H9 (cell line): ENCODE measurements at regions not wholly inside any gene's neighbourhood (a gene's known extent, or its start where the extent isn't known, plus 50 kb on each side); places are given as distances from the start of the nearest gene placed in this dataset.

Experiments used
- DNase-seq: peaks from one replicate; pipeline ENCODE4 v3.0.0-alpha.2; 2017
- H2AFZ ChIP-seq: one replicate; pipeline ENCODE4 v1.6.1; 2013; ENCODE audit warnings: mild to moderate bottlenecking, low read length, control low read depth, moderate library complexity
- H2AK5ac ChIP-seq: 2 replicates; pipeline ENCODE4 v1.6.1; 2013; ENCODE audit warnings: low read length, control low read depth, mixed read lengths; ENCODE audit not compliant: insufficient read length
- H2BK120ac ChIP-seq: one replicate; pipeline ENCODE4 v1.6.1; 2013; ENCODE audit warnings: low read depth, mild to moderate bottlenecking, low read length, control low read depth, inconsistent platforms; ENCODE audit not compliant: poor library complexity, severe bottlenecking
- H2BK12ac ChIP-seq: 2 replicates; pipeline ENCODE4 v1.6.1; 2013; ENCODE audit warnings: low read length, control low read depth, mixed read lengths, low read depth; ENCODE audit not compliant: insufficient read length
- H2BK15ac ChIP-seq: 2 replicates; pipeline ENCODE4 v1.6.1; 2013; ENCODE audit warnings: low read depth, low read length, control low read depth
- H2BK20ac ChIP-seq: one replicate; pipeline ENCODE4 v1.6.1; 2013; ENCODE audit warnings: low read depth, mild to moderate bottlenecking, low read length, control low read depth, inconsistent platforms; ENCODE audit not compliant: poor library complexity, severe bottlenecking
- H2BK5ac ChIP-seq: 2 replicates; pipeline ENCODE4 v1.6.1; 2013; ENCODE audit warnings: low read length, control low read depth, mixed read lengths; ENCODE audit not compliant: insufficient read length
- H3K14ac ChIP-seq: 2 replicates; pipeline ENCODE4 v1.6.1; 2013; ENCODE audit warnings: low read length, control low read depth; ENCODE audit not compliant: insufficient read depth
- H3K18ac ChIP-seq: 2 replicates; pipeline ENCODE4 v1.6.1; 2013; ENCODE audit warnings: low read depth, mild to moderate bottlenecking, mixed read lengths, low read length, control low read depth; ENCODE audit not compliant: insufficient read length
- H3K23ac ChIP-seq: 2 replicates; pipeline ENCODE4 v1.6.1; 2013; ENCODE audit warnings: low read length, control low read depth, mixed read lengths, low read depth; ENCODE audit not compliant: insufficient read length
- H3K23me2 ChIP-seq: 2 replicates; pipeline ENCODE4 v1.6.1; 2013; ENCODE audit warnings: low read depth, mild to moderate bottlenecking, mixed read lengths, low read length, control low read depth; ENCODE audit not compliant: insufficient read length, poor library complexity, severe bottlenecking
- H3K27ac ChIP-seq: 2 replicates; pipeline ENCODE4 v1.5.1; 2013; ENCODE audit warnings: low read length, control low read depth, mixed read lengths, low read depth; ENCODE audit not compliant: insufficient read length
- H3K27me3 ChIP-seq: 2 replicates; pipeline ENCODE4 v1.6.1; 2013; ENCODE audit warnings: low read length, control low read depth, inconsistent platforms; ENCODE audit not compliant: insufficient read depth
- H3K4ac ChIP-seq: 2 replicates; pipeline ENCODE4 v1.6.1; 2013; ENCODE audit warnings: low read depth, mild to moderate bottlenecking, control low read depth, inconsistent platforms, low read length, moderate library complexity
- H3K4me1 ChIP-seq: 2 replicates; pipeline ENCODE4 v1.6.1; 2013; ENCODE audit warnings: low read length, control low read depth, inconsistent platforms; ENCODE audit not compliant: insufficient read depth
- H3K4me2 ChIP-seq: 2 replicates; pipeline ENCODE4 v1.6.1; 2013; ENCODE audit warnings: low read length, control low read depth, mixed read lengths; ENCODE audit not compliant: insufficient read length, insufficient read depth
- H3K56ac ChIP-seq: 2 replicates; pipeline ENCODE4 v1.6.1; 2013; ENCODE audit warnings: low read depth, mild to moderate bottlenecking, mixed read lengths, low read length, control low read depth; ENCODE audit not compliant: insufficient read length
- H3K79me1 ChIP-seq: 2 replicates; pipeline ENCODE4 v1.6.1; 2013; ENCODE audit warnings: low read depth, mild to moderate bottlenecking, moderate library complexity, low read length, control low read depth, inconsistent platforms; ENCODE audit not compliant: insufficient read depth, poor library complexity, severe bottlenecking
- H3K79me2 ChIP-seq: 2 replicates; pipeline ENCODE4 v1.6.1; 2013; ENCODE audit warnings: low read length, control low read depth, inconsistent platforms; ENCODE audit not compliant: insufficient read depth
- H3K9ac ChIP-seq: 2 replicates; pipeline ENCODE4 v1.6.1; 2013; ENCODE audit warnings: low read length, control low read depth, mixed read lengths; ENCODE audit not compliant: insufficient read length; ENCODE audit errors: extremely low read depth
- H3K9me3 ChIP-seq: one replicate; pipeline ENCODE4 v1.6.1; 2013; ENCODE audit warnings: low read depth, low read length, inconsistent platforms; ENCODE audit not compliant: control insufficient read depth
- H3T11ph ChIP-seq: one replicate; pipeline ENCODE4 v1.6.1; 2013; ENCODE audit warnings: mild to moderate bottlenecking, low read length, control low read depth, inconsistent platforms
- H4K20me1 ChIP-seq: one replicate; pipeline ENCODE4 v1.6.1; 2013; ENCODE audit not compliant: control insufficient read depth, insufficient read length, insufficient read depth
- H4K5ac ChIP-seq: 2 replicates; pipeline ENCODE4 v1.6.1; 2013; ENCODE audit warnings: low read depth, mild to moderate bottlenecking, mixed read lengths, low read length, control low read depth; ENCODE audit not compliant: insufficient read length
- H4K8ac ChIP-seq: replicated peaks from 2 replicates; pipeline ENCODE4 v1.6.1; 2013; ENCODE audit warnings: low read length, control low read depth, mixed read lengths, low read depth; ENCODE audit not compliant: insufficient read length
- H4K91ac ChIP-seq: 2 replicates; pipeline ENCODE4 v1.6.1; 2013; ENCODE audit warnings: low read depth, mild to moderate bottlenecking, moderate library complexity, mixed read lengths, low read length, control low read depth; ENCODE audit not compliant: insufficient read length
- H3K27ac Mint-ChIP-seq, 3 experiments: 2 replicates in 2 of 3; 3 replicates in 1 of 3; pipeline ENCODE4 v1.8.0; 2020 to 2021; ENCODE audit warnings: mixed read lengths in 3 of 3, mild to moderate bottlenecking in 1 of 3, moderate library complexity in 1 of 3
- H3K27me3 Mint-ChIP-seq: 2 replicates; pipeline ENCODE4 v1.8.0; 2021; ENCODE audit warnings: low read depth, mild to moderate bottlenecking, moderate library complexity, mixed read lengths
- H3K36me3 Mint-ChIP-seq, 3 experiments: 2 replicates in 2 of 3; 3 replicates in 1 of 3; pipeline ENCODE4 v1.8.0; 2020 to 2021; ENCODE audit warnings: low read depth in 3 of 3, mixed read lengths in 3 of 3; ENCODE audit not compliant: insufficient read depth in 1 of 3
- H3K4me1 Mint-ChIP-seq, 2 experiments: 2 replicates each; pipeline ENCODE4 v1.8.0; 2020; ENCODE audit warnings: mixed read lengths in 2 of 2
- H3K4me3 Mint-ChIP-seq, 2 experiments: 2 replicates in 1 of 2; 3 replicates in 1 of 2; pipeline ENCODE4 v1.8.0; 2020 to 2021; ENCODE audit warnings: mild to moderate bottlenecking in 2 of 2, mixed read lengths in 2 of 2, moderate library complexity in 1 of 2
- H3K9me3 Mint-ChIP-seq, 2 experiments: 2 replicates in 1 of 2; 3 replicates in 1 of 2; pipeline ENCODE4 v1.8.0; 2020; ENCODE audit warnings: mild to moderate bottlenecking in 2 of 2, mixed read lengths in 2 of 2, moderate library complexity in 1 of 2
- TF ChIP-seq, protein P1 (sequence below): fragments of 200-600 bp; sonication (generic); conservative IDR thresholded peaks from 3 replicates; pipeline ENCODE4 v1.8.0; 2021; ENCODE audit warnings: antibody characterized with exemption, mild to moderate bottlenecking

DNA sequence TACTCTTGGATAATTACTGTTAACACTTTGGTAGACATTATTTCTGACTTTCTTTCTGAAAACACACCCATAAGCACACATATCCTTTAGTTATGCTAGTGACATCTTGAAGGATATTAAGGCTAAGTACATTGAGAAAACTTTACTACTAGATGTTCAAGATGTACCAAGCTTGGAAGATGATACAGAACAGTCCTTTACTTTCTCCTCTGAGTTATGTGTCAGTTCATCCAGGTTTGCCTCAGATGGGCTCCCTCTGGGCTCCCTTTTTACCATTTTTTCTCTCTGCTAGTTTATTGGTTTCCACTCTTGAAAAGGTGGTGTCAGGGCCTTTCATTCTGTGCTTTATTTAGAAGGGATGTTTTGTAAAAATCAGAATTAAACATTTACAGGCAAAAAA, 172.3 kb downstream of the S1PR1 start:
- H2BK15ac ChIP-seq = no peak overlapping the region
- H2BK5ac ChIP-seq = no peak overlapping the region
- no peak overlapping the region for H2BK120ac ChIP-seq
- H3K14ac ChIP-seq = no peak overlapping the region
- no peak overlapping the region for H3K27ac Mint-ChIP-seq
- no peak overlapping the region for H3K56ac ChIP-seq
- no peak overlapping the region for H3K9ac ChIP-seq
- H4K5ac ChIP-seq = no peak overlapping the region
- TF ChIP-seq, protein P1, sequence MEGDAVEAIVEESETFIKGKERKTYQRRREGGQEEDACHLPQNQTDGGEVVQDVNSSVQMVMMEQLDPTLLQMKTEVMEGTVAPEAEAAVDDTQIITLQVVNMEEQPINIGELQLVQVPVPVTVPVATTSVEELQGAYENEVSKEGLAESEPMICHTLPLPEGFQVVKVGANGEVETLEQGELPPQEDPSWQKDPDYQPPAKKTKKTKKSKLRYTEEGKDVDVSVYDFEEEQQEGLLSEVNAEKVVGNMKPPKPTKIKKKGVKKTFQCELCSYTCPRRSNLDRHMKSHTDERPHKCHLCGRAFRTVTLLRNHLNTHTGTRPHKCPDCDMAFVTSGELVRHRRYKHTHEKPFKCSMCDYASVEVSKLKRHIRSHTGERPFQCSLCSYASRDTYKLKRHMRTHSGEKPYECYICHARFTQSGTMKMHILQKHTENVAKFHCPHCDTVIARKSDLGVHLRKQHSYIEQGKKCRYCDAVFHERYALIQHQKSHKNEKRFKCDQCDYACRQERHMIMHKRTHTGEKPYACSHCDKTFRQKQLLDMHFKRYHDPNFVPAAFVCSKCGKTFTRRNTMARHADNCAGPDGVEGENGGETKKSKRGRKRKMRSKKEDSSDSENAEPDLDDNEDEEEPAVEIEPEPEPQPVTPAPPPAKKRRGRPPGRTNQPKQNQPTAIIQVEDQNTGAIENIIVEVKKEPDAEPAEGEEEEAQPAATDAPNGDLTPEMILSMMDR = no peak
- no peak for DNase-seq
- H3T11ph ChIP-seq = no peak overlapping the region
- H3K23ac ChIP-seq = no peak overlapping the region
- no peak overlapping the region for H2BK20ac ChIP-seq
- no peaks in the 10 kb centered on the region for H3K27me3 Mint-ChIP-seq
- no peaks in the 10 kb centered on the region for H3K36me3 Mint-ChIP-seq
- no peak overlapping the region for H3K4me2 ChIP-seq
- H3K79me2 ChIP-seq = no peaks in the 10 kb centered on the region
- H4K8ac ChIP-seq = no peak overlapping the region
- H3K27ac ChIP-seq = no peak overlapping the region
- H3K18ac ChIP-seq = no peak overlapping the region
- no peak overlapping the region for H3K4me3 Mint-ChIP-seq
- H3K23me2 ChIP-seq = no peaks in the 10 kb centered on the region
- H2AFZ ChIP-seq = no peak overlapping the region
- H3K9me3 Mint-ChIP-seq = no peaks in the 10 kb centered on the region
- no peaks in the 10 kb centered on the region for H4K20me1 ChIP-seq
- H4K91ac ChIP-seq = no peak overlapping the region
- peaks cover 4% of the 10 kb centered on the region in 2 experiments; a peak in 2 of 4 replicates for H3K4me1 Mint-ChIP-seq
- H3K9me3 ChIP-seq = no peaks in the 10 kb centered on the region
- H3K4me1 ChIP-seq = no peaks in the 10 kb centered on the region
- H3K79me1 ChIP-seq = no peaks in the 10 kb centered on the region
- no peaks in the 10 kb centered on the region for H3K27me3 ChIP-seq
- no peak overlapping the region for H2AK5ac ChIP-seq
- H3K4ac ChIP-seq = no peak overlapping the region
- no peak overlapping the region for H2BK12ac ChIP-seq
